Gastroesophageal sphincter (tissue), 4 donors: ENCODE measurements at regions not wholly inside any gene's neighbourhood (a gene's known extent, or its start where the extent isn't known, plus 50 kb on each side); places are given as distances from the start of the nearest gene placed in this dataset.

Experiments used
- ATAC-seq: fragments of 150-250 bp; one replicate; pipeline ENCODE4 v1.9.1; 2016; ENCODE audit warnings: mild to moderate bottlenecking, moderate library complexity
- H3K27ac ChIP-seq, 4 donors: fragments of 200-600 bp; sonication (generic) in 3 of 4; 1 replicate in 3 of 4; 2 replicates in 1 of 4; pipeline ENCODE4 v1.5.1; 2016 to 2019
- H3K27me3 ChIP-seq: fragments of 200-600 bp; sonication (generic); one replicate; pipeline ENCODE4 v1.5.1; 2019
- H3K36me3 ChIP-seq, 2 donors: fragments of 200-600 bp; sonication (generic); one replicate each; pipeline ENCODE4 v1.5.1; 2019; ENCODE audit warnings: control low read depth in 1 of 2
- H3K4me1 ChIP-seq, 3 donors: fragments of 200-600 bp; sonication (generic); 1 replicate in 2 of 3; 2 replicates in 1 of 3; pipeline ENCODE4 v1.5.1; 2016 to 2019; ENCODE audit warnings: control low read depth in 2 of 3
- H3K4me3 ChIP-seq, 2 donors: fragments of 200-600 bp; sonication (generic); one replicate each; pipeline ENCODE4 v1.5.1; 2019; ENCODE audit warnings: mild to moderate bottlenecking in 1 of 2, moderate library complexity in 1 of 2
- H3K9me3 ChIP-seq, 3 donors: fragments of 200-600 bp; sonication (generic); one replicate each; pipeline ENCODE4 v1.5.1; 2017 to 2019; ENCODE audit warnings: control low read depth in 2 of 3
- CTCF ChIP-seq, 4 experiments: fragments of 200-600 bp in 2 of 4; fragments of 450-650 bp in 2 of 4; sonication (generic) in 1 of 4; IDR thresholded peaks; one replicate each; pipeline ENCODE4 v1.5.1; 2017 to 2019; ENCODE audit warnings: antibody characterized with exemption in 4 of 4, mild to moderate bottlenecking in 2 of 4, moderate library complexity in 2 of 4
- EP300 ChIP-seq: sonication (generic); formaldehyde crosslinking; IDR thresholded peaks from one replicate; pipeline ENCODE4 v1.6.1; 2017; ENCODE audit warnings: antibody characterized with exemption, mild to moderate bottlenecking
- POLR2A ChIP-seq, 2 donors: fragments of 450-650 bp; IDR thresholded peaks; one replicate each; pipeline ENCODE4 v1.6.1; 2017; ENCODE audit warnings: antibody characterized with exemption in 2 of 2, mild to moderate bottlenecking in 2 of 2, moderate library complexity in 1 of 2
- POLR2AphosphoS5 ChIP-seq: sonication (generic); formaldehyde crosslinking; IDR thresholded peaks from one replicate; pipeline ENCODE4 v1.6.1; 2017; ENCODE audit warnings: antibody characterized with exemption
- WGBS, 2 donors: methylation state at CpG; one replicate each; pipeline ENCODE4 v1.1.5; 2018; ENCODE audit warnings: low coverage in 1 of 2; 5-methylcytosine and 5-hydroxymethylcytosine counted together

- no peaks in the 10 kb centered on the region for H3K9me3 ChIP-seq
- ATAC-seq: peak; percentile 62
- no peak overlapping the region for H3K4me3 ChIP-seq
- H3K4me1 ChIP-seq: peaks cover 0 to 23% (median 8%) of the 10 kb centered on the region in 3 donors
- H3K36me3 ChIP-seq: no peaks in the 10 kb centered on the region
- peak overlapping the region in 1 of 4 donors; percentile 33 for H3K27ac ChIP-seq
- no peak for TF ChIP-seq EP300
- no peak for TF ChIP-seq POLR2A (IDR thresholded peaks at IDR 0.05)
- TF ChIP-seq POLR2AphosphoS5: no peak
- TF ChIP-seq CTCF (IDR thresholded peaks at IDR 0.05): no peak
- no peaks in the 10 kb centered on the region for H3K27me3 ChIP-seq
- WGBS, 2 donors: 45 to 48% methylated on average over 3 to 5 of the region's 5 CpGs
Observed at GRCh38 chr20:8073024-8073832, 53.7 kb upstream of the TMX4 start.

- 61 to 84% methylated on average over 3 of the region's 3 CpGs for WGBS, 2 donors
- Histone ChIP-seq H3K27me3 (no peaks in the 10 kb centered on the region), H3K4me1 (peaks cover 0 to 23% (median 8%) of the 10 kb centered on the region in 3 donors), H3K4me3 (no peak overlapping the region), H3K27ac (no peak overlapping the region), H3K36me3 (no peaks in the 10 kb centered on the region), H3K9me3 (no peaks in the 10 kb centered on the region)
- no peak for TF ChIP-seq CTCF (IDR thresholded peaks at IDR 0.05)
- TF ChIP-seq EP300: no peak
- TF ChIP-seq POLR2A (IDR thresholded peaks at IDR 0.05): no peak
- TF ChIP-seq POLR2AphosphoS5: no peak
- no peak for ATAC-seq
Observed at GRCh38 chr20:8074931-8075330, 55.4 kb upstream of the TMX4 start.

DNA sequence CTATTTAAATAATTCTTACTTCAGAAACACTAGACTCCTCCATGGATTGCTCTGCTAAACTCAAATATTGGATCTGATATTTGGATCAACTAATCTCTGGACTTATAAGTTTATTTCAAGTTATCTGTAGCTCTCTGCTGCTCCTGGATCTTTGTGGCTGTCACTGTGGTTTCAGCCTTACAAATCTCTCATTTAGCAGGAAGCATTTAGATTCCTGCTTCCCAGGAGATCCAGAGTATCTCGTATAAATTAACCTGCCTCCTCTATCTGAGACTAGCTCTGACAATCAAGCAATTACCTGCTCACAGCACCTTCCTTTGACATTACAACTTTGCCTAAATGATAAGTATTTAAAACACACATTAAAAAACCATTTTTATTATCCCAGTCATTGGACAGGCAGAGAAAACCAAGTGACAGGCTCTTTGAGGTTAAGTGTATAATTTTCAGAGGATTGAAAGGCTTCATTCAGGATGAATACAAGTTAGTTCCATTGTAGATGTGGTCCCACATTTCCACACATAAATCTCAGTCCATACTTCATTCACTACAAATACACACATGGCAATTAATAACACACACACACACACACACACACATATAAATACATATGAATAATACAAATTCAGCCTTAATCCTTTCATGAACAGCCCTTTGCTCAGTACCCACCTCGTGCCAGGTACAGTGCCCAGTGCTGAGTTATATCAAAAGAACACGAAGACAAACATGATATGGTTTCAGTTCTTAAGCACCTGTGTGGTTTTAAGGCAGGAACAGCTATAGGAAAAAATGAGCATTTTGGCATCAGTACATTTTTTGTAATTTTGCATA, 55.5 kb upstream of the PLCB1 start:
- ATAC-seq: no peak
- TF ChIP-seq EP300 (no peak), CTCF (IDR thresholded peaks at IDR 0.05) (no peak), POLR2A (IDR thresholded peaks at IDR 0.05) (no peak), POLR2AphosphoS5 (no peak)
- no peaks in the 10 kb centered on the region for H3K9me3 ChIP-seq
- H3K27me3 ChIP-seq: no peaks in the 10 kb centered on the region
- no peak overlapping the region for H3K4me3 ChIP-seq
- whole genome bisulfite sequencing, 2 donors: 40 to 44% methylated on average over 3 of the region's 3 CpGs
- H3K27ac ChIP-seq: peak overlapping the region; percentile 54 to 63 (median 62)
- H3K36me3 ChIP-seq: no peaks in the 10 kb centered on the region
- peaks cover 0 to 23% (median 8%) of the 10 kb centered on the region in 3 donors for H3K4me1 ChIP-seq

GRCh38 chr20:8077137-8077466, 55.0 kb upstream of the PLCB1 start:
- H3K36me3 ChIP-seq: no peaks in the 10 kb centered on the region
- H3K27ac ChIP-seq: peak overlapping the region; percentile 54 to 63 (median 62)
- peaks cover 0 to 23% (median 8%) of the 10 kb centered on the region in 3 donors for H3K4me1 ChIP-seq
- TF ChIP-seq POLR2AphosphoS5: peak; percentile 50
- TF ChIP-seq POLR2A (IDR thresholded peaks at IDR 0.05): no peak
- TF ChIP-seq EP300: no peak
- TF ChIP-seq CTCF (IDR thresholded peaks at IDR 0.05): no peak
- peak; percentile 52 for ATAC-seq
- H3K27me3 ChIP-seq: no peaks in the 10 kb centered on the region
- H3K4me3 ChIP-seq: no peak overlapping the region
- H3K9me3 ChIP-seq: no peaks in the 10 kb centered on the region
- 23 to 29% methylated on average over 2 of the region's 2 CpGs for WGBS, 2 donors
